ENCODE measurements at regions not wholly inside any gene's neighbourhood (a gene's known extent, or its start where the extent isn't known, plus 50 kb on each side); places are given as distances from the start of the nearest gene placed in this dataset.
"Not testable (repeated sequence)": the region's sequence is repeated elsewhere in the genome, so short reads cannot be mapped to it uniquely, and the experiment has no call there.

GRCh38 chr10:131024259-131025131 lies 287.0 kb downstream of the TCERG1L start:
- DNase-seq (ENCODE audit: low spot score) (no peak), FAIRE-seq (no peak)

GRCh38 chr10:131025333-131025732 lies 286.2 kb downstream of the TCERG1L start:
- FAIRE-seq = no peak
- DNase-seq (ENCODE audit: low spot score) = no peak

DNA sequence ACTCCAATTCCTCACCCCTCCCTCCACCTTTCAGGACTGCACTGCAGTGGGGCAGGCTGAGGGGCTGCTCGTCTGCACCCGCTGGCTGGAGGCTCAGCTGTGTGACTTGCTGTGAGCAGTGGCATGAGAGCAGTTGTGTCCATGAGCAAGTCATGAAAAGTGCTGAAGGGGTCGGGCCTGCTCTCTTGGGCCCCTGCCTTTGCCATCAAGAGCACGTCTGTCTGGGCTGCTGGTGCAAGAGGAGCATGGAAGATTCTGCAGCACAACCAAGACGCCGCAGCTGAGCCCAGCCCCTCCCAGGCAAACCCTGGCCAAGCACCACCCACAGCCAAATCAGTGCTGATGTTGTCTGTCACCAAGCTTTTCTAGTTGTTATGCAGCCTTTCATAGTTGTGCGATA lies 284.3 kb downstream of the TCERG1L start:
- DNase-seq (ENCODE audit: low spot score) (no peak), FAIRE-seq (no peak)

GRCh38 chr10:131031346-131031745 lies 280.2 kb downstream of the TCERG1L start:
- no peak for DNase-seq (ENCODE audit: low spot score)
- no peak for FAIRE-seq

GRCh38 chr10:131032329-131033165 lies 279.0 kb downstream of the TCERG1L start:
- no peak for DNase-seq (ENCODE audit: low spot score)
- FAIRE-seq = no peak

- no peak for DNase-seq (ENCODE audit: low spot score)
- FAIRE-seq = no peak
These were observed 278.1 kb downstream of the TCERG1L start for GRCh38 chr10:131033166-131034085.

DNA sequence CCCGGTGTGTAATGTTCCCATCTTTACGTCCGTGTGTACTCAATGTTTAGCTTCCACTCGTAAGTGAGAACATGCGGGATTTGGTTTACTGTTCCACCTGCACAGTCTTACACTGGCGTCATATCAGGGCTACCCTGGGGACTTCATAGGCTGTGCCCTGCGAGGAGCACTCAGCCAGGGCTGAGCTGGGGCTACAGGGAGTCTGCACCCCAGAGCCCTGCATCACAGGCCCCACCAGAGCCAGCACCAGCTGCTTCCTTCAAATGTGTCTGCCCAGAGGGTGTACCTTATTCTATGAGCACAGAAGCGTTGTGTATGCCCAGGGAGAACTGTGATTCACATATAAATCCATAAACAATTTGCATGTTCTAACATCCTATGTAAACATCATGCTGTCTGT lies 277.1 kb downstream of the TCERG1L start:
- DNase-seq (ENCODE audit: low spot score) = no peak
- no peak for FAIRE-seq

- FAIRE-seq (no peak), DNase-seq (ENCODE audit: low spot score) (no peak)
These were observed 275.7 kb downstream of the TCERG1L start for GRCh38 chr10:131035779-131036178.

DNA sequence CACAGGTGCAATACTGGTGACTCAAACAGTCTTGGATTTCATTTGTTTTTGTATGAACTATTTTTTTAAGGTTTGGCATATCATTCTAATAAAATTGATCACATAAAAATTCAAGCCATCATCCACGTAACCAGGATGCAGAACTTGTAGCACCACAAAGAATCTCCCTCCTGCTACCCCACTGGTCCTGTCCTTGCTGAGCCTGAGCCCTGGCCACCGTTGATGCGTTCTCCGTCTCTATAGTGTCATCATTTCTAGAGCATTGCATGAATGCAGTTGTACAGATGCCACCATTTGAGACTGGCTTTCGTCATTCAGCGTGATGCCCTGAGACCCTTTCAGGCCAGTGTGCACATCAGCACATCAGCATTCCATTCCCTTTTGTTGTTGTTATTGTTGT lies 273.5 kb downstream of the TCERG1L start:
- DNase-seq (ENCODE audit: low spot score) (no peak), FAIRE-seq (no peak)

DNA sequence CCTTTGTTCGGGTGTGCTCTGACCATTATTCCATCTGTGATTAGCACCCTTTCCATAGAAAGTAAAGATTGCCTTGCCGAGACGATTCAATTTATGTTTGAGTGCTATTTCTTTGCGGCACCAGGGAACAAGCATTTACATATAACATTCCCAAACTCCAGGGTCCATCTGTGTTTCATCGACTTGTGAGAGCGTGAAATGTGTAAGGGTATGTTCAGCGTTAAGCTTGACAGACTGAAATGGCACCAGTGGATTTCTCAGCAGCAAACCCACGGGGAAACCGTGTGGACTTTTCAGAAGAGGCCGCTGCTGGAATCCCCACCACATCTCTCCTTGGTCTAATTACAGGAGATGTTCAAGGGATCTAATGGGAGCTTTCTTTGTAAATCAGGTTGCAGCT lies 270.5 kb downstream of the TCERG1L start:
- no peak for DNase-seq (ENCODE audit: low spot score)
- FAIRE-seq = no peak

GRCh38 chr10:131041441-131041840 lies 270.1 kb downstream of the TCERG1L start:
- no peak for DNase-seq (ENCODE audit: low spot score)
- FAIRE-seq = no peak

DNA sequence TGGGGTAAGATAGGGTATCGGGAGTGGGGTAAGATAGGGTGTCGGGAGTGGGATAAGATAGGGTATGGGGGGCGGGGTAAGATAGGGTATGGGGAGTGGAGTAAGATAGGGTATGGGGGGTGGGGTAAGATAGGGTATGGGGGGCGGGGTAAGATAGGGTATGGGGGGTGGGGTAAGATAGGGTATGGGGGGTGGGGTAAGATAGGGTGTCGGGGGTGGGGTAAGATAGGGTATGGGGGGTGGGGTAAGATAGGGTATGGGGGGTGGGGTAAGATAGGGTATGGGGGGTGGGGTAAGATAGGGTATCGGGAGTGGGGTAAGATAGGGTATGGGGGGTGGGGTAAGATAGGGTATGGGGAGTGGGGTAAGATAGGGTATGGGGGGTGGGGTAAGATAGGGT lies 269.5 kb downstream of the TCERG1L start:
- not testable (repeated sequence) for DNase-seq (ENCODE audit: low spot score); FAIRE-seq
